GM13977 (cell line): ENCODE measurements at regions not wholly inside any gene's neighbourhood (a gene's known extent, or its start where the extent isn't known, plus 50 kb on each side); places are given as distances from the start of the nearest gene placed in this dataset.
"Not testable (repeated sequence)": the region's sequence is repeated elsewhere in the genome, so short reads cannot be mapped to it uniquely, and the experiment has no call there.

Experiments
- DNase-seq: peaks from one replicate; pipeline ENCODE4 v3.0.0; 2012; ENCODE audit warnings: low spot score
- CTCF ChIP-seq: IDR thresholded peaks from 2 replicates; pipeline ENCODE4 v1.5.1; 2012; ENCODE audit warnings: mild to moderate bottlenecking, control low read depth; ENCODE audit not compliant: insufficient read depth; ENCODE audit errors: extremely low read depth, missing control alignments
- in situ Hi-C: fragments of 300-500 bp; cut with MboI; formaldehyde crosslinking; loops from one replicate; pipeline ENCODE4 v1.12.0; 2022; ENCODE audit warnings: low sequenced_read_pairs, low pct_unique_long_range_greater_than_20kb, mixed read lengths, inconsistent platforms; ENCODE audit not compliant: unreplicated experiment

GRCh38 chr5:44756097-44756496 lies 52.6 kb upstream of the MRPS30 start:
- DNase-seq, in situ Hi-C loops: not testable (repeated sequence)

- no peak for DNase-seq
- in situ Hi-C loops = no loop called here
- no peak for TF ChIP-seq CTCF
Measured at GRCh38 chr5:44747396-44747795, 61.4 kb upstream of the MRPS30 start.

DNA sequence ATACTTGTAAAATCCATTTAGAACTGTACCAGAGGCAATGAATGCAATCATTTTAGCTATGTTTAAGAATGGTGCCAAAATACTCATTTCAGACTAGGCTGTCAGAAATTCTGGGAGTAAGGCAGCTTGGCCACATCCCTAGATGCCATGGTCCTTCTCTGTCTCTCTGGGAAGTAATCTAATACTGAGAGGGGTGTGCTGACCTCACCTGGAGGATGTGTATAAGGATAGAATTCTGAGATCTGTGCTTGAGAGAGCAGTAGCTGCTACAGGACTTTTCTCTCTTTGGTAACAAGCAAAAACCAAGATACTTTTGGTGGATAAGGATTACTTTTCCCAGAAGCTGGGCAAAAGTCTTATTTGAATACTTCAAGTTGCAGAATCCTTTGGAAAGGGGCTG lies 68.1 kb upstream of the MRPS30 start:
- in situ Hi-C loops = no loop called here
- DNase-seq = no peak
- TF ChIP-seq CTCF = no peak

GRCh38 chr5:44729536-44729935 lies 79.2 kb upstream of the MRPS30 start:
- in situ Hi-C loops = no loop called here
- TF ChIP-seq CTCF = no peak
- no peak for DNase-seq

- in situ Hi-C loops = no loop called here
- no peak for DNase-seq
- TF ChIP-seq CTCF = no peak
Measured at GRCh38 chr5:44727100-44727499, 81.6 kb upstream of the MRPS30 start.

- in situ Hi-C loops = no loop called here
- TF ChIP-seq CTCF = no peak
- DNase-seq = no peak
Measured at GRCh38 chr5:44719856-44720255, 88.9 kb upstream of the MRPS30 start.

DNA sequence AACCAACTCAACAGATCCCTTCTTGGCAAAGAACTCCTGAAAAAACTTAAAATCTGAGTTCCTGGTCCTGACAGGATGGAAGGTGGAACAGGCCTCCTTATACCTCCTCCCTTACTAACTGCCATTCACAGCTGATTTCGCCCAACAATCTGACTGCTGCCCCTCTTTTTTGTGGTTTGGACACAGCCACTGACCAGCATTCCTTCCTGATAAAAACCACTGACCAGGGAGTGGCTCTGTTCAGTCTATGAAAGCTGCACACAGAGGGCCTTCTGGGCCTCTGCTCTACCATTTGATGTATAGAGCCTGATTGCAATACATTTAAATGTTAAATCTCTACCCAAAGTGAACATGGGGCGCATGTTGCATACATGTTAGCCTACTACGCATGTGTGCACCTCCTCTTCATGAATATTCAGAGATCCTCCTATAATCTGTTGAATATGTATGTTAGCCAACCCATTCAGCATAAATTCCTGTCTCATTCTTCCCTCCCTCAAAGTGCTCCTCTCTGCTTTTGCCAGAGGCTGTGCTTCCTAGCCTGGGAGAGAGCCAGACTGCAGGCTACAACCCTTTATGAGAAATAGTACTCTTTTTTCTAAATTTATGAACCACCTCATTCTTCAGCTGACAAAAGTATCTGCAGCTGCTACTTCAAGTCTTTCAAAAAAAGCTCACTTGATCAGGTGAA lies 93.7 kb upstream of the MRPS30 start:
- in situ Hi-C loops = no loop called here
- DNase-seq = no peak
- TF ChIP-seq CTCF = no peak
